ENCODE measurements at regions not wholly inside any gene's neighbourhood (a gene's known extent, or its start where the extent isn't known, plus 50 kb on each side); places are given as distances from the start of the nearest gene placed in this dataset.
"Not testable (repeated sequence)": the region's sequence is repeated elsewhere in the genome, so short reads cannot be mapped to it uniquely, and the experiment has no call there.

- no peak for DNase-seq
Measured at GRCh38 chr11:23155503-23155902, 295.2 kb upstream of the CCDC179 start.

GRCh38 chr11:23164022-23164421, 303.7 kb upstream of the CCDC179 start:
- no peak for DNase-seq

- no peak for DNase-seq
Measured at GRCh38 chr11:23166376-23166775, 306.1 kb upstream of the CCDC179 start.

- DNase-seq = no peak
Measured at GRCh38 chr11:23179609-23180008, 319.3 kb upstream of the CCDC179 start.

GRCh38 chr11:23181022-23181807, 320.9 kb upstream of the CCDC179 start:
- no peak for DNase-seq

GRCh38 chr11:23192256-23192655, 332.0 kb upstream of the CCDC179 start:
- no peak for DNase-seq

- DNase-seq = no peak
Measured at GRCh38 chr11:23201936-23202522, 341.8 kb upstream of the CCDC179 start.

GRCh38 chr11:23202611-23203010, 342.3 kb upstream of the CCDC179 start:
- DNase-seq = no peak

GRCh38 chr11:23205156-23205871, 345.0 kb upstream of the CCDC179 start:
- DNase-seq = no peak

- DNase-seq = no peak
Measured at GRCh38 chr11:23206741-23207336, 346.6 kb upstream of the CCDC179 start.

- DNase-seq = no peak
Measured at GRCh38 chr11:23211221-23211620, 350.9 kb upstream of the CCDC179 start.

GRCh38 chr11:23212807-23213206, 352.5 kb upstream of the CCDC179 start:
- DNase-seq = no peak

GRCh38 chr11:23217072-23217471, 356.8 kb upstream of the CCDC179 start:
- DNase-seq = no peak

- DNase-seq = not testable (repeated sequence)
Measured at GRCh38 chr11:23220086-23220485, 359.8 kb upstream of the CCDC179 start.

GRCh38 chr11:23221366-23221765, 361.1 kb upstream of the CCDC179 start:
- DNase-seq = no peak

GRCh38 chr11:23226331-23227077, 366.2 kb upstream of the CCDC179 start:
- DNase-seq = no peak

GRCh38 chr11:23227078-23227445, 366.8 kb upstream of the CCDC179 start:
- DNase-seq = no peak

- DNase-seq = no peak
Measured at GRCh38 chr11:23232652-23233051, 372.4 kb upstream of the CCDC179 start.

- no peak for DNase-seq
Measured at GRCh38 chr11:23233075-23233474, 372.8 kb upstream of the CCDC179 start.

- no peak for DNase-seq
Measured at GRCh38 chr11:23236826-23237555, 376.7 kb upstream of the CCDC179 start.

- DNase-seq = no peak
Measured at GRCh38 chr11:23252426-23252825, 392.2 kb upstream of the CCDC179 start.

GRCh38 chr11:23257088-23257487, 396.8 kb upstream of the CCDC179 start:
- no peak for DNase-seq

Measured in CD4-positive, alpha-beta T cell treated with Interleukin-1 beta for 1 hour (primary cell).